ENCODE measurements at regions not wholly inside any gene's neighbourhood (a gene's known extent, or its start where the extent isn't known, plus 50 kb on each side); places are given as distances from the start of the nearest gene placed in this dataset.

DNA sequence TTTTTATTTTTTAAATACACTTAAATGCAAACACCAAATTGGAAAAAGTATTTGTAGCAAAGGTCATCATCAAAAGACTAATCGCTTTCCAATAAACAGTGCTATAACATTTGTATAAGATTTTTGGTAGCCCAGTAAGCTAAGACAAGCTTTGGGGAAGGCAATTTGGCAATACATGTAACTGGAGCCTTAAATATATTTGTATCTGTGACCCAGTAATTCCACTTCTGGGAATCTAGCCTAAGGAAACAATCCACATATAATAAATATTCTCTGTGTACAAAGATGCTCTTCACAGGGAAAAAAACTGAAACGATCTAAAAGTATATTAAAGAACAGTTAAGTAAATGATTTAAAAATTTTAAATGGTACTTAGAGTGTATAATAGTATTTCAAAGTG lies 65.5 kb upstream of the TJP1 start:
- H3K9me3 ChIP-seq = peaks cover 0 to 7% (median 0%) of the 10 kb centered on the region in 11 donors
- peak overlapping the region in 2 of 10 donors; percentile 19 to 63 for H3K27ac ChIP-seq
- no peak for ATAC-seq
- peaks cover 6 to 68% (median 48%) of the 10 kb centered on the region in 9 donors for H3K4me1 ChIP-seq
- intact Hi-C loops (cut with DNase I) = loop anchor here in 1 of 10 donors (5.0 kb wide), 1 partner anchor 35 kb away; no protein-coding TSS in a partner anchor
- no peaks in the 10 kb centered on the region for H3K27me3 ChIP-seq
- DNase-seq = no peak
- 70 to 79% methylated on average over 2 of the region's 2 CpGs for WGBS, 2 donors
- H3K4me3 ChIP-seq = no peak overlapping the region
- H3K36me3 ChIP-seq = no peaks in the 10 kb centered on the region
- TF ChIP-seq, protein P1, sequence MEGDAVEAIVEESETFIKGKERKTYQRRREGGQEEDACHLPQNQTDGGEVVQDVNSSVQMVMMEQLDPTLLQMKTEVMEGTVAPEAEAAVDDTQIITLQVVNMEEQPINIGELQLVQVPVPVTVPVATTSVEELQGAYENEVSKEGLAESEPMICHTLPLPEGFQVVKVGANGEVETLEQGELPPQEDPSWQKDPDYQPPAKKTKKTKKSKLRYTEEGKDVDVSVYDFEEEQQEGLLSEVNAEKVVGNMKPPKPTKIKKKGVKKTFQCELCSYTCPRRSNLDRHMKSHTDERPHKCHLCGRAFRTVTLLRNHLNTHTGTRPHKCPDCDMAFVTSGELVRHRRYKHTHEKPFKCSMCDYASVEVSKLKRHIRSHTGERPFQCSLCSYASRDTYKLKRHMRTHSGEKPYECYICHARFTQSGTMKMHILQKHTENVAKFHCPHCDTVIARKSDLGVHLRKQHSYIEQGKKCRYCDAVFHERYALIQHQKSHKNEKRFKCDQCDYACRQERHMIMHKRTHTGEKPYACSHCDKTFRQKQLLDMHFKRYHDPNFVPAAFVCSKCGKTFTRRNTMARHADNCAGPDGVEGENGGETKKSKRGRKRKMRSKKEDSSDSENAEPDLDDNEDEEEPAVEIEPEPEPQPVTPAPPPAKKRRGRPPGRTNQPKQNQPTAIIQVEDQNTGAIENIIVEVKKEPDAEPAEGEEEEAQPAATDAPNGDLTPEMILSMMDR (IDR thresholded peaks at IDR 0.05) = no peak

DNA sequence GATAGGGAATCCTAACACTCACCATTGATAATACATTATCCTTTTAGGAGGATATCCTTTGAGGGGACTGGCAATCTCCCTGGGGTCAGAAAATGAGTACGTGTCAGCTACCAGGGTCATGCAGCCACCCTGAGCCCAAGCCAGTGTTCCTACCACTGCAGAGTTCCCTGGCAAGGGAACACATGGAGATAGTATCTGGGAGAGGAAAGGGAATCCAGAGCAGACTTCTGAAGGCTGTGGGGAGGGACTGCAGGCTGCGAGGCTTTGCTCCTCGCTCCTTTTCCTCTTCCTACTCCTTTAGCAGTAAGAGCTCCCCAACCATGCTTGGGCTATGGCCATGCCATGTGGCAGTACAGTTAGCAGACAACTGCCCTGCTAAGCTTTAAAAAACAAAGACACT lies 62.9 kb upstream of the TJP1 start:
- H3K27me3 ChIP-seq = no peaks in the 10 kb centered on the region
- ATAC-seq = peak in 5 of 8 donors; percentile 10 to 61 (median 43)
- no peaks in the 10 kb centered on the region for H3K9me3 ChIP-seq
- H3K4me1 ChIP-seq = peaks cover 6 to 74% (median 49%) of the 10 kb centered on the region in 9 donors
- no peaks in the 10 kb centered on the region for H3K36me3 ChIP-seq
- TF ChIP-seq, protein P1 (IDR thresholded peaks at IDR 0.05) = no peak
- WGBS, 2 donors = 44 to 48% methylated on average over 3 of the region's 3 CpGs
- no peak for DNase-seq
- intact Hi-C loops (cut with DNase I) = loop anchor here in 1 of 10 donors (5.0 kb wide), 1 partner anchor 37 kb away; no protein-coding TSS in a partner anchor
- no peak overlapping the region for H3K4me3 ChIP-seq
- H3K27ac ChIP-seq = peak overlapping the region in 5 of 10 donors; percentile 3 to 61 (median 41)

DNA sequence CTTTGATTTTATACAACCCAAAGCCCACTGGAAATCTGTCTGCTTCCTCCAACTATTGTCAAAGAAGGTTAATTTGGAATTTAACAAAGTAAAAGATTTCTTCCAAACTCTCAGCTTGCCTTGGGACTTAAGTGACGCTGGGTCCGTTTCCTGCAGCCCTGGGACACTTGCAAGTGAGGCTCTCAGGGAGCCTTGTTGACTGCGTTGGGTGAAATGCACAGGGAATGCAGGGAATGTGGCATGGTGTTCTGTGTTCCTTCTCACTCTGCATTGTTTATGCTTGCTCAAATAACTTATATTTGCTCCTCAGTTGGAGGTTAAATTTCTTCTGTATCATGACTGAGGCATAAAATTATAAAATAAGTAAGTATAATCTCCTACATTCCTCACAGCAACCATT lies 60.9 kb upstream of the TJP1 start:
- 12 to 31% methylated on average over 3 of the region's 3 CpGs for WGBS, 2 donors
- intact Hi-C loops (cut with DNase I) = loop anchor here in 1 of 10 donors (5.0 kb wide), 1 partner anchor 41 kb away; no protein-coding TSS in a partner anchor
- H3K9me3 ChIP-seq = no peaks in the 10 kb centered on the region
- H3K4me1 ChIP-seq = peaks cover 0 to 53% (median 38%) of the 10 kb centered on the region in 9 donors
- peak overlapping the region in 1 of 10 donors; percentile 2 for H3K4me3 ChIP-seq
- no peaks in the 10 kb centered on the region for H3K27me3 ChIP-seq
- ATAC-seq = peak in 5 of 8 donors; percentile 52 to 88 (median 79)
- H3K36me3 ChIP-seq = no peaks in the 10 kb centered on the region
- TF ChIP-seq, protein P1 (IDR thresholded peaks at IDR 0.05) = no peak
- peak overlapping the region in 8 of 10 donors; percentile 40 to 73 (median 66) for H3K27ac ChIP-seq
- no peak for DNase-seq

DNA sequence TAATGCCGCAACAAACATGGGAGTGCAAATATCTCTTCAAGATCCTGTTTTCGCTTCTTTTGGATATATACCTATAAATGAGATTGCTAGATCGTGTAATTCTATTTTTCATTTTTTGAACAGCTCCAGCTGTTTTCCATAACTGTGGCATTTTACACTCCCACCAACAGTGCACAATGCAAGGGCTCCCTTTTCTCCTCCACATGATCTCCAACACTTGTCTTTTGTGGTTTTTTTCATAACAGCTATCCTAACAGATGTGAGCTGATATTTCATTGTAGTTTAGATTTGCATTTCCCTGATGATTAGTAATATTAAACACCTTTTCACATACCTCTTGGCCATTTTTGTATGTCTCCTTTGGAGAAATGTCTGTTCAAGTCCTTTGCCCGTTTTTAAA lies 58.6 kb upstream of the TJP1 start:
- TF ChIP-seq, protein P1 (IDR thresholded peaks at IDR 0.05) = no peak
- peaks cover 0 to 43% (median 37%) of the 10 kb centered on the region in 9 donors for H3K4me1 ChIP-seq
- intact Hi-C loops (cut with DNase I) = loop anchor here in 1 of 10 donors (5.0 kb wide), 1 partner anchor 39 kb away; no protein-coding TSS in a partner anchor
- ATAC-seq (no peak), DNase-seq (no peak)
- H3K9me3 ChIP-seq = no peaks in the 10 kb centered on the region
- no peak overlapping the region for H3K4me3 ChIP-seq
- no peak overlapping the region for H3K27ac ChIP-seq
- no peaks in the 10 kb centered on the region for H3K27me3 ChIP-seq
- H3K36me3 ChIP-seq = no peaks in the 10 kb centered on the region
- WGBS, 2 donors = 94 to 95% methylated on average over 4 of the region's 4 CpGs
